ENCODE measurements at regions not wholly inside any gene's neighbourhood (a gene's known extent, or its start where the extent isn't known, plus 50 kb on each side); places are given as distances from the start of the nearest gene placed in this dataset.

GRCh38 chr18:25810736-25811135 lies 279.7 kb downstream of the SS18 start:
- DNase-seq (ENCODE audit: low read depth): no peak

- DNase-seq (ENCODE audit: low read depth): no peak
These were observed 284.5 kb downstream of the SS18 start for GRCh38 chr18:25805939-25806338.

- no peak for DNase-seq (ENCODE audit: low read depth)
These were observed 285.1 kb downstream of the SS18 start for GRCh38 chr18:25805323-25805722.

GRCh38 chr18:25799231-25799630 lies 291.2 kb downstream of the SS18 start:
- no peak for DNase-seq (ENCODE audit: low read depth)

GRCh38 chr18:25798046-25798445 lies 292.4 kb downstream of the SS18 start:
- no peak for DNase-seq (ENCODE audit: low read depth)

GRCh38 chr18:25795213-25795612 lies 295.2 kb downstream of the SS18 start:
- DNase-seq (ENCODE audit: low read depth): no peak

- DNase-seq (ENCODE audit: low read depth): no peak
These were observed 303.1 kb downstream of the SS18 start for GRCh38 chr18:25787276-25787675.

GRCh38 chr18:25786758-25787157 lies 303.7 kb downstream of the SS18 start:
- DNase-seq (ENCODE audit: low read depth): peak; percentile 80

GRCh38 chr18:25780105-25780504 lies 310.3 kb downstream of the SS18 start:
- DNase-seq (ENCODE audit: low read depth): no peak

GRCh38 chr18:25771796-25772195 lies 318.6 kb downstream of the SS18 start:
- DNase-seq (ENCODE audit: low read depth): no peak

- DNase-seq (ENCODE audit: low read depth): no peak
These were observed 325.6 kb downstream of the SS18 start for GRCh38 chr18:25764777-25765176.

- no peak for DNase-seq (ENCODE audit: low read depth)
These were observed 331.3 kb downstream of the SS18 start for GRCh38 chr18:25759111-25759510.

- DNase-seq (ENCODE audit: low read depth): no peak
These were observed 346.7 kb downstream of the SS18 start for GRCh38 chr18:25743646-25744151.

- DNase-seq (ENCODE audit: low read depth): peak; percentile 35
These were observed 351.0 kb downstream of the SS18 start for GRCh38 chr18:25739376-25739775.

GRCh38 chr18:25737710-25738311 lies 352.6 kb downstream of the SS18 start:
- DNase-seq (ENCODE audit: low read depth): peak; percentile 91

- no peak for DNase-seq (ENCODE audit: low read depth)
These were observed 353.9 kb downstream of the SS18 start for GRCh38 chr18:25736516-25736915.

- DNase-seq (ENCODE audit: low read depth): no peak
These were observed 355.0 kb downstream of the SS18 start for GRCh38 chr18:25735459-25735858.

- no peak for DNase-seq (ENCODE audit: low read depth)
These were observed 356.1 kb downstream of the SS18 start for GRCh38 chr18:25734336-25734735.

- DNase-seq (ENCODE audit: low read depth): no peak
These were observed 357.6 kb downstream of the SS18 start for GRCh38 chr18:25732862-25733261.

GRCh38 chr18:25729072-25729471 lies 361.3 kb downstream of the SS18 start:
- DNase-seq (ENCODE audit: low read depth): no peak

- DNase-seq (ENCODE audit: low read depth): no peak
These were observed 363.0 kb downstream of the SS18 start for GRCh38 chr18:25727281-25727985.

GRCh38 chr18:25726298-25726697 lies 364.1 kb downstream of the SS18 start:
- DNase-seq (ENCODE audit: low read depth): no peak

GRCh38 chr18:25725501-25725900 lies 364.9 kb downstream of the SS18 start:
- no peak for DNase-seq (ENCODE audit: low read depth)

- no peak for DNase-seq (ENCODE audit: low read depth)
These were observed 365.4 kb downstream of the SS18 start for GRCh38 chr18:25724997-25725396.
